ENCODE measurements at regions not wholly inside any gene's neighbourhood (a gene's known extent, or its start where the extent isn't known, plus 50 kb on each side); places are given as distances from the start of the nearest gene placed in this dataset.
A peak's percentile ranks its signal among the peaks of the same experiment; 100 is the strongest.
"Not testable (repeated sequence)": the region's sequence is repeated elsewhere in the genome, so short reads cannot be mapped to it uniquely, and the experiment has no call there.

DNA sequence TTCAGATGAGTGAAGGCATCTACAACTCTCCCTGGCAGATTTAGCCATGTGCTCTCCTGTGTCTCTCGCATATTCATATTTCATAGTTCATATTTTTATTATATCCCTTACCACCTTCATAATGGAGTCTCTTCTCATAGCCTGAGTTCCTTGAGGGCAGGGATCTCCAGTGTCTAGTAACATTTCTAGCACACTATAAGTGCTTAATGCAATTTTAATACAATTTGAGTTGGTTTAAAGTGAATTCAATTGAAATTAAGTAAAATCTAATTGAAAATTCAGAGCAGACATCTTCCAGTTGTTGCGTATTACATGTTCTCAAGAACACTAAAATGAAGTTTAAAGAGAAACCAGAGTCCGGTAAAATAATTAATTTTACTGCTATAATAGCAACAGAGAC, 163.6 kb upstream of the GNAI1 start:
- DNase-seq (ENCODE audit: low read depth, low spot score): no peak
- no peak overlapping the region for H3K4me3 ChIP-seq (ENCODE audit: low read length)

DNA sequence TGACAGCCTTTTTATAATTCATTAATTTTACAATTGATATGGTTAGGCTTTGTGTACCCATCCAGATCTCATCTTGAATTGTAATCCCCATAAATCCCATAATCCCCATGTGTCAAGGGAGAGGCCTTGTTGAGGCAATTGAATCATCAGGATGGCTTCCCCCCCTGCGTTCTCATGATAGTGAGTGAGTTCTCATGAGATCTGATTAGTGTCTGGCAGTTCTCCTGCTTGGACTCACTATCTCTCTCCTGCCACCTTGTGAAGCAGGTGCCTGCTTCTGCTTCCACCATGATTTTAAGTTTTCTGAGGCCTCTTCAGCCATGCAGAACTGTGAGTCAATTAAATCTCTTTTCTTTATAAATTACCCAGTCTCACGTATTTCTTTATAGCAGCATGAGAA, 165.7 kb upstream of the GNAI1 start:
- no peak for DNase-seq (ENCODE audit: low read depth, low spot score)
- H3K4me3 ChIP-seq (ENCODE audit: low read length): no peak overlapping the region

DNA sequence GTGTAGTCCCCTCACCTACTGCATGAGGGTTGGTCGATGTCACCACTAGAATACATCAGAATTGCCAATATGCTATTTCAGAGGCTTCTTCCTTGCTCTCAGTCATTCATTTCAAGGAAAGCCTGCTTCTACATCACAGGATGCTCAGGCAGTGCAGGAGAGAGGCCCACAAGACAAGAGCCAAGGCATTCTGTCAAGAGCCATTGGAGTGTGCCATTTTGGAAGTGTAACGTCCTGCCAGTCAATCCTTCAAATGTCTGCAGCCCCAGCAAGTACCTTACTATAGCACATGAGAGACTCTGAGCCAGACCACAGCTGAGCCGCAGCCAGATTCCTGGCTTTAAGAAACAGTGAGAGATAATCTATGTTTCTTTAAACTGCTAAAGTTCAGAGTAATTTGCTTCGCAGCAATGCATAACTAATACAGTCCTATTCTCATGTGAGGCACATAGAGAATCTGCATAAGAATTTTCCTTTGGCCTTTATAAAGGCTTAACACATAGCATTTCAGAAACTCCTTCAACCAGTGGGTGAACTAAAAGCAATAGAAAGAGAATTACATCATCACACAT, 166.5 kb upstream of the GNAI1 start:
- no peak for DNase-seq (ENCODE audit: low read depth, low spot score)
- H3K4me3 ChIP-seq (ENCODE audit: low read length): no peak overlapping the region

DNA sequence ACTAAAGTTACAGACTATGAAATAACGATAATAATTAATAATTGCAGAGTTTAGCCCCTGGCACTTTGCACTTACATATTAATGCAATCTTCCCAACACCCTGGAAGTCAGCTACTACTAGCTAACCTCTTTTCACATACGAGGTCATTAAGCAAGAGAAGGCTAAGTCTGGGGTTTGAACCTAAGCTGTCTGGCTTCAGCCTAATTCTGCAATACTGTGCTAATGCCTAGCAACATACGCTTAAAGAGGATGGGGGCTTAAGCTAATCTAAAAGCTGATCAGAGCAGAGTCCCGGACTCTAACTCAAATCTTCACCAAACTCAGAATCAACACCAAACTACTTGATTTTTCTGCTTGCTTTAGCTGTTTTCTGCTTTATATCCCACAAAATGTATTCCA, 168.7 kb upstream of the GNAI1 start:
- no peak for DNase-seq (ENCODE audit: low read depth, low spot score)
- no peak overlapping the region for H3K4me3 ChIP-seq (ENCODE audit: low read length)

DNA sequence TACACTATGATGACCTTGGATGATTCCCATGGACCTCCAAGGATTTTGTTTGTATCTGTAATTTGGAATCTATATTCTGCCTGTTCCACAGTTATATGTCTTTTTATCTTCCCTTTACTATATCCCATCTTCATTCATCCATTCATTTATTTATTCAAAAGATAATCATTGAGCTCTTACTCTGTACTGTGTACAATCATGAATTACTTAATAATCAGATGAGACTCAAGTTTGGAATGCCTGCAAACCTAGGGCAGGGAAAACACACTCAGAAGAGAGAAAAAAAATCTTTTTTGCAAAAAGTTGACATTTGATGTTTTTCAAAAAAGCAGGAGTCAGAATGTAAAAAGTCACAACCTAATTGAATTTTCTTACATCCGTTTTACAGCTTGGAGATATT, 170.2 kb upstream of the GNAI1 start:
- DNase-seq (ENCODE audit: low read depth, low spot score): no peak
- no peak overlapping the region for H3K4me3 ChIP-seq (ENCODE audit: low read length)

DNA sequence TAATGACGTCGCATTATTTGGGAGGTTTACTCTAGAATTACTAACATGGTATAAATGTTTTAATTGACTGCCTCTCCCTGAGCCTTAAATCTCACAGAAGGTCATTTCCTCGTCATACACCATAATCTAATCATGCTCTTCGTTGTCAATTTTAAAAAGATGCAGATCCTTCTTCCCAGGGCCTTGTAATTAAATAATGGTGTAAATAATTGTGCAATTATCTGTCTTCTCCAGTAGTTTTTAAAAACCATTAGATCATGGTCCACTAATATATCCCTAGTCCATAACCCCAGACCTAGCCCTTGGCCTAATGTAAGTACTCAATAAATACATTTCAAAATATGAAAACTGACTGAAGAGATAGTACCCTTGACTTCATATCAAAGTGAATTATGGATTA, 181.5 kb upstream of the GNAI1 start:
- no peak for DNase-seq (ENCODE audit: low read depth, low spot score)
- H3K4me3 ChIP-seq (ENCODE audit: low read length): no peak overlapping the region

DNA sequence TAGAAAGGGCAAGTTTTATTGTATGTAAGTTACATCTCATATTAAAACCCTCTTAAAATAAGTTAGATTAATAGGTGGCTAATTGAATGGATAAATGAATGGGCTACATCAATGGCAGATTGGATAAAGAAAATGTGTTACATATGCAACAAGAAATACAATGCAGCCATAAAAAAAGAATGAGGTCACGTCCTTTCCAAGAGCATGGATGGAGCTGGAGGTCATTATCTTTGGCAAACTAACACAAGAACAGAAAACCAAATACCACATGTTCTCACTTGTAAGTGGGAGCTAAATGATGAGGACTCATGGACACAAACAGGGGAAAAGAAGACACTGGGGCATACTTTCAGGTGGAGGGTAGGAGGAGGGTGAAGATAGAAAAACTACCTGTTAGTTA, 182.2 kb upstream of the GNAI1 start:
- no peak overlapping the region for H3K4me3 ChIP-seq (ENCODE audit: low read length)
- no peak for DNase-seq (ENCODE audit: low read depth, low spot score)

DNA sequence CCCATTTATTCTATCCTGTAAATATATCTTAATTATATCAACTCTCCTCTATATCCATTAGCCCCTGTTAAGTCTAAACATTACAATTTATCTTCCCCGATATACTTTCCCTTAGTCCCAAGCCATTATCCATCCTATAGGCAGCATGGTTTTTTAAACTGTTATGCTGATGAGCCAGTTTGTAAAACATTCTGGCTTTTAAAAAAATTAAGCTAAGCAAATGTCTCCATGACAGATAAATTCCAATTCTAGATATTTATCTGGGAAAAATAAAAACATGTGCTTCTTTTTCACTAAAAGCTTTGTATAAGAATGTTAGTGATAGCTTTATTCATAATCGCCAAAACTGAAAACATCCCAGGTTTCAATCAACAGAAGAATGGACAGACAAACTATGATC, 183.2 kb upstream of the GNAI1 start:
- no peak for DNase-seq (ENCODE audit: low read depth, low spot score)
- no peak overlapping the region for H3K4me3 ChIP-seq (ENCODE audit: low read length)

DNA sequence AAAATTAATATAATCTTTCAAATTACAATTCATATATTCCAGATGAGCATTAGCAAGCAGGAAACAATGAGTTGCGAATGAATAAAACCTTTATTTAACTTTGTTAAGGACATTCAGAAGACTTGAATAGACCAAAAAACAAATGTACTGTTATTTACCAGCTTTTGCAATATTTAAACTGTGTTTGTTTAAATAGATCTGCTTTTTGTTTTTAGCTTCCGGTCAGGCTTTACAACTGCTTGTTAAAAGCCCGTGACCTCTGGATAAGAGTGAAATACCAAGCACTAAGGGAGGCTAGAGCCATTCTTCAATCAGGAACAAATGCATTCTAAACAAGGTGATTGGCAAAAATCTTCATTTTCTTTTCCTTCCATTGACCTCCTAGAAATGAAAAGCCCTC, 184.9 kb upstream of the GNAI1 start:
- no peak for DNase-seq (ENCODE audit: low read depth, low spot score)
- no peak overlapping the region for H3K4me3 ChIP-seq (ENCODE audit: low read length)

DNA sequence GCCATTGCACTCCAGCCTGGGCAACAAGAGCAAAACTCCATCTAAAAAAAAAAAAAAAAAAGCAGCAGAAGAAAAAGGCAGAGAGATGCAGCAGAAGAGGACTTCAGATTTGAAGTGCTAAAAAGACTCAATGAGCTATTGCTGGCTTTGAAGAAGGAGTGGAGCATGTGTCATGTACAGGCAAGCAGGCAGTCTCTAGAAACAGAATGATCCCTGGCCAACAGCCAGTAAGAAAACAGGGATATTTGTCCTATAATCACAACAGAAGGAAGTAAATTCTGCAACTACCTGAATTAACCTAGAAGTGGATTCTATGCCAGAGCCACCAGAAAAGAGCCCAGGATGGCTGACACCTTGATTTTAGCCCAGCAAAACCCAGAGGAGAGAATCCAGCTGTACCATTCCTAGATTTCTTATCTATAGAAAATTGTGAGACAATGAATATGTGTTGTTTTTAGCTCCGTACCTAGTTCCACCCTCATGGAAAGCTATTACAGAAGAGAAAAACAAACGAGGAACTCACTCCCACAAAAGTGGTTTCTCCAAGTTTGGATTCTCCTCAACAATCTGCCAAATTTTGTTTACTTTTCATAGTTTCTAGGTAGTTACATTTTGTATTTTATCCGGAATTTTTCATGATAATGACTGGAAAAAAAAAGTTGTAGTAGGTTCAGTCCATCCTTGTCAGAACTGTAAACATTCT, 198.2 kb upstream of the GNAI1 start:
- H3K4me3 ChIP-seq (ENCODE audit: low read length): no peak overlapping the region
- no peak for DNase-seq (ENCODE audit: low read depth, low spot score)

DNA sequence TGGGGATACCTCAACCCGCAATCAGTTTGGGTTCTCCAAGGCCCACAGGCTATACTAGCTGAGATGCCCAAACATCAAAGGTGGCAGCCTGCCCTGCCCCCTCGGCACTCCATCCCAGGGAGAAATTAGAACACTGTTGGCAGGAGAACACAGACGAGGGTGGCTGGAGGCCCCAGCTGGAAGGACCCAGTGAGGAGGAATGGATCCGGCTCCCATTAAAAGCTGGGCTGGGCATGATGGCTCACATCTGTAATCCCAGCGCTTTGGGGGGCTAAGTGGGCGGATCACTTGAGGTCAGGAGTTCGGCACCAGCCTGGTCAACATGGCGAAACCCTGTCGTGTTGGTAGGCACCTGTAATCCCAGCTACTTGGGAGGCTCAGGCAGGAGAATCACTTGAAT, 199.9 kb upstream of the GNAI1 start:
- no peak for DNase-seq (ENCODE audit: low read depth, low spot score)
- H3K4me3 ChIP-seq (ENCODE audit: low read length): no peak overlapping the region

DNA sequence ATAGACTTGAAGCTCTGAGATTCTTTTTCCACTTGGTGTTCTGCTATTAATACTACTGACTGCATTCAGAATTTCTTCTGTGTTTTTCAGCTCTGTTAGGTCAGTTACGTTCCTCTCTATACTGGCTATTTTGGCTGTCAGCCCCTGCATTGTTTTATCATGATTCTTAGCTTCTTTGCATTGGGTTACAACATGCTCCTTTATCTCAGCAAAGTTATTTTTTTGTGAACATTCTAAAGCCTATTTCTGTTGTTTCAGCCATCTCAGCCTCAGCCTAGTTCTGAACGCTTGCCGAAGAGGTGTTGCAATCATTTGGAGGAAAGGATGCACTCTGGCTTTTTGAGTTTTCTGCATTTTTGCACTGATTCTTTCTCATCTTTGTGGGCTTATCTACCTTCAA, 201.5 kb upstream of the GNAI1 start:
- no peak overlapping the region for H3K4me3 ChIP-seq (ENCODE audit: low read length)
- DNase-seq (ENCODE audit: low read depth, low spot score): no peak

DNA sequence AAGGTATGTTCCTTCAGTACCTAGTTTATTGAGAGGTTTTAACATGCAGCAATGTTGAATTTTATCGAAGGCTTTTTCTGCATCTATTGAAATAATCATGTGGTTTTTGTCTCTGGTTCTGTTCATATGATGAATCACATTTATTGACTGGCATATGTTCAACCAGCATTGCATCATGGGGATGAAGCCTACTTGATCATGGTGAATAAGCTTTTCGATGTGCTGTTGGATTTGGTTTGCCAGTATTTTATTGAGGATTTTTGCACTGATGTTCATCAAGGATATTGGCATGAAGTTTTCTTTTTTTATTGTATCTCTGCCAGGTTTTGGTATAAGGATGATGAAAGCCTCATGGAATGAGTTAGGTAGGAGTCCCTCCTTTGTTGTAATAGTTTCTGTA, 204.0 kb upstream of the GNAI1 start:
- no peak for DNase-seq (ENCODE audit: low read depth, low spot score)
- no peak overlapping the region for H3K4me3 ChIP-seq (ENCODE audit: low read length)

DNA sequence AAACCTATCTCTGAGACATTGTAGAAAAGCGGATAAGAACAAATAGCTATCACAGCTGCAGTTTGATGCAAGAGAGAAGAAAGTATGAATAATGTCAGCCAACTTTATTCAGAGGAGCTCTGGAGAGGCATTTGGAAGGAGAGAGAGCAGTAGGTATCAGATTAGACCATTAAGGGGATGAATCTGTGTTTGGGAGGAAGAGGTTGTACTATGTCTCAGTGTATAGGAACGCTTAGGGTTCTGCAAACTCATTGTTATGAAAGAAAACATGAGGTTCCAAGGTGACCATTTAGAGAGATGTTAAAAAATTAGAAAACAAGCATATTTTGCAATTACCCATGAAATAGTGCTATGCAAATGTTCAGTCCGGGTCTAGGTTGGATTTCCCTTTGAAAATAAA, 207.5 kb upstream of the GNAI1 start:
- no peak for DNase-seq (ENCODE audit: low read depth, low spot score)
- no peak overlapping the region for H3K4me3 ChIP-seq (ENCODE audit: low read length)

DNA sequence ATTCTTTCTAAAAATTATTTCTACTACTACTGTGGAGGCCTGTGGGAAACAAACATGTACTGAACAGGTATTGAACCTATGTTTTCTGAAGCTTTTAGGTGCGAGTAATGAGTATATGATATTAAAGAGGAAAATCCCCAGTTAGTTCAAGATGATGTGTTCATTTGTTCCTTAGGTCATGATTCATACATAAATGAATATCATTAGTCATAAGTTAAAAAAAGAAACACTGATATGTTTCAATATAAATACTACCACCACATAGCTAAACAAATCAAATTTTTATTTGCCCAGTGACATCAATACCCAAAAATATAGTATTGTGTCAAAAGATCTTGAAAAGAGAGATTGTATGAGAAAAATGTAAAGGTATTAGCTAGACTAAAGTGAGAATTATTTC, 210.7 kb upstream of the GNAI1 start:
- no peak for DNase-seq (ENCODE audit: low read depth, low spot score)
- H3K4me3 ChIP-seq (ENCODE audit: low read length): no peak overlapping the region

DNA sequence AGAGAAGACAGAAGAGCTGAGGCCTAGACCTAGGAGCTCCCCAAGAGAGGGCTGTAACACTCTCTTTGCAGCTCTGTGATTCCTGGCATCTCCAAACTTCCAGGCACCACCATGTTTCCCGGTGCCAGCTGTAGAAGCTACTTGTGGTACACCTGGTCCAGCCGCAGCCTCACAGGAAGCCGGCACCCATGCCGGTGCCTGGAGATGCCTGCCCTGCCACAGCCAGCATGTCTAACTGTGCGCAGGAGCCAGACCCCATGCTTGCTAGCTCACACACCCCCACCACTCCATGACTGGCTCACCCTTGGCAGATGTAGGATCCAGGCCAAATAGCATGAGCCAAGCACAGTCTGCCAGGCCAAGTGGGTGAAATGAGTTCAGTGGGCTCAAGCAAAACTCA, 211.7 kb upstream of the GNAI1 start:
- DNase-seq (ENCODE audit: low read depth, low spot score): no peak
- H3K4me3 ChIP-seq (ENCODE audit: low read length): no peak overlapping the region

DNA sequence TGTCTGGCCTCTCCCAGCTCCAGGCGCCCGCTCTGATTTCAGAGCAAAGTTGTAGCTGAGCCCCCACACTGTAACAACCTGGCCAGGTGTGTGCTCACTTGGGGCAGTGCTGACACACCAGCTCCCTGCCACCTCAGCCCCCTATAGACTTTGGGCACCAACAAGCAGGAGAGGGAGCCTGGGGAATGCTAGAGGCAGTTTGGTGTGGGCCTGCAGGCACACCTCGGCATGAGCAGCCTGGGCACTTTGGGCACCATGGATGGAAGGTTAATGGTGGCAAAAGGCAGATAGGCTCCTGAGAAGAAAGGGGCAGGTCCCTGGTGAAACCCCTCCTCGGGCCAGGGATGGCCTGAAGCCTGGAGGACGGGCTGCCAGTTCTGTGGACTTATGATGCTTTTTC, 212.7 kb upstream of the GNAI1 start:
- DNase-seq (ENCODE audit: low read depth, low spot score): no peak
- H3K4me3 ChIP-seq (ENCODE audit: low read length): no peak overlapping the region

DNA sequence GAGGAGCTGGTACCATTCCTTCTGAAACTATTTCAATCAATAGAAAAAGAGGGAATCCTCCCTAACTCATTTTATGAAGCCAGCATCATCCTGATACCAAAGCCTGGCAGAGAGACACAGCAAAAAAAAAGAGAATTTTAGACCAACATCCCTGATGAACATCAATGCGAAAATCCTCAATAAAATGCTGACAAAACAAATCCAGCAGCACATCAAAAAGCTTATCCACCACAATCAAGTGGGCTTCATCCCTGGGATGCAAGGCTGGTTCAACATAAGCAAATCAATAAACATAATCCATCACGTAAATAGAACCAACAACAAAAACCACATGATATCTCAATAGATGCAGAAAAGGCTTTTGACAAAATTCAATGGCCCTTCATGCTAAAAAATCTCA, 216.0 kb upstream of the GNAI1 start:
- DNase-seq (ENCODE audit: low read depth, low spot score); H3K4me3 ChIP-seq (ENCODE audit: low read length): not testable (repeated sequence)

DNA sequence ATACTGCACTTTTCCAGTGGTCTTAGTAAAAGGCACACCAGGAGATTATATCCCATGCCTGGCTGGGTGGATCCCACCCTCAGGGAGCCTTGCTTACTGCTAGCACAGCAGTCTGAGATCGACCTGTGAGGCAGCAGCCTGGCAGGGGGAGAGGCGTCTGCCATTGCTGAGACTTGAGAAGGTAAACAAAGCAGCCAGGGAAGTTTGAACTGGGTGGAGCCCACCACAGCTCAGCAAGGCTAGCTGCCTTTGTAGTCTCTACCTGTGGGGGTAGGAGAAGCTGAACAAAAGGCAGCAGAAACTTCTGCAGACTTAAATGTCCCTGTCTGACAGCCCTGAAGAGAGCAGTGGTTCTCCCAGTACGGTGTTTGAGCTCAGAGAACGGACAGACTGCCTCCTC, 219.3 kb upstream of the GNAI1 start:
- DNase-seq (ENCODE audit: low read depth, low spot score); H3K4me3 ChIP-seq (ENCODE audit: low read length): not testable (repeated sequence)

DNA sequence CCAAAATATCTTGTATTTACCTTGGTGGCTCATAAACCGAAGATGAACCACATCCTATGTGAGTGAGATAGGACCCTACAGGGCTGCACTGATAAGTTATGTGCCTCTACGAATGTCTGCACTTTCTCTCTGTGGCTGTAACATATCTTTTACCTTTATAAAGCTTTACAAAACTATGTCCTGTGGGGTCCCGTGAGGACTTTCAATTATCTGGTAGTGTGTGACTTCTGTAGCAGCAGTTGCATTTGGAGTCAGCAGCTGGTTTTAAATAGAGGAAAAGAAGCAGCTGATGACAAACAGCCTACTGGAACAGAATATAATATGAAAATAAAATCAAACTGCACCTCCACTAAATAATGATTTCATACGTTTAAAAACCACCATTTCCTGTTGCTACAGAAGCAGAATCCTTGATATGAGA, 222.4 kb upstream of the GNAI1 start:
- peak; percentile 71 for DNase-seq (ENCODE audit: low read depth, low spot score)
- H3K4me3 ChIP-seq (ENCODE audit: low read length): no peak overlapping the region

DNA sequence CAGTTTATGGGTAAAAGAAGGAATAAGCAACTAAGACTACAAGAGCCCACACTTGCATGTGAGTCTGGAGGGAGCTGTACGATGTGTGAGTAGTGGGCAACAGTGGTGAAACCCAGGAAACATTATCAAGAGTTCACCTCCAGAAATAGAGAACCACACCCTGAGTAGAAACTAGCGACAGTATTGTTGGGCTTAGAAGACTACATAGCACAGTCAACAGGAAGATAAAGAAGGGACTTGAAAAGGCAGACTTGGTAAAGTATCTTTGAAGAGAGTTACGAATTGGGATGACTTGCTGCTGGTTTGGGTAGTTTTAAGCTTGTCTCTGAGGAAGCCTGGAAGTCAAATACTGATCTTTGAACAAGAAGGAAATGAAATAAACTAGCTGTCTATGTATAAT, 223.2 kb upstream of the GNAI1 start:
- peak; percentile 5 for DNase-seq (ENCODE audit: low read depth, low spot score)
- no peak overlapping the region; the same call in 1 of the 2 replicates for H3K4me3 ChIP-seq (ENCODE audit: low read length)
